Transverse colon (tissue), 4 donors: ENCODE measurements at regions not wholly inside any gene's neighbourhood (a gene's known extent, or its start where the extent isn't known, plus 50 kb on each side); places are given as distances from the start of the nearest gene placed in this dataset.

ENCODE experiments used
- DNase-seq: peaks from one replicate; pipeline ENCODE4 v3.0.0-alpha.2; 2019
- H3K27ac ChIP-seq, 4 donors: fragments of 200-600 bp; sonication (generic); 2 replicates each; pipeline ENCODE4 v1.5.1; 2016 to 2018; ENCODE audit warnings: inconsistent platforms in 4 of 4
- H3K27me3 ChIP-seq: fragments of 200-600 bp; sonication (generic); 2 replicates; pipeline ENCODE4 v1.5.1; 2017; ENCODE audit warnings: inconsistent platforms
- H3K36me3 ChIP-seq, 4 donors: fragments of 200-600 bp; sonication (generic); 2 replicates each; pipeline ENCODE4 v1.5.1; 2017 to 2019; ENCODE audit warnings: inconsistent platforms in 4 of 4
- H3K4me1 ChIP-seq, 4 donors: fragments of 200-600 bp; sonication (generic); 2 replicates each; pipeline ENCODE4 v1.5.1; 2017 to 2020; ENCODE audit warnings: inconsistent platforms in 4 of 4
- H3K4me3 ChIP-seq, 4 donors: fragments of 200-600 bp; sonication (generic); 1 replicate in 1 of 4; 2 replicates in 3 of 4; pipeline versions ENCODE4 v1.5.1 to v1.6.1; 2017 to 2019; ENCODE audit warnings: inconsistent platforms in 4 of 4
- H3K9me3 ChIP-seq, 2 donors: fragments of 200-600 bp; sonication (generic); 2 replicates each; pipeline ENCODE4 v1.5.1; 2017 to 2019; ENCODE audit warnings: inconsistent platforms in 2 of 2
- CTCF ChIP-seq, 5 experiments: fragments of 200-600 bp in 3 of 5; fragments of 450-650 bp in 2 of 5; sonication (generic) in 3 of 5; IDR thresholded peaks; 1 replicate in 2 of 5; 2 replicates in 3 of 5; pipeline ENCODE4 v1.5.1; 2016 to 2017; ENCODE audit warnings: antibody characterized with exemption in 5 of 5, inconsistent platforms in 3 of 5, mild to moderate bottlenecking in 2 of 5, moderate library complexity in 1 of 5
- EP300 ChIP-seq: sonication (generic); formaldehyde crosslinking; IDR thresholded peaks from one replicate; pipeline ENCODE4 v1.6.1; 2017; ENCODE audit warnings: antibody characterized with exemption, low read depth
- POLR2A ChIP-seq: fragments of 450-650 bp; IDR thresholded peaks from one replicate; pipeline ENCODE4 v1.6.1; 2016; ENCODE audit warnings: antibody characterized with exemption, mild to moderate bottlenecking, moderate library complexity
- POLR2AphosphoS5 ChIP-seq, 3 donors: sonication (generic); formaldehyde crosslinking; IDR thresholded peaks; one replicate each; pipeline ENCODE4 v1.6.1; 2016; ENCODE audit warnings: antibody characterized with exemption in 3 of 3
- WGBS, 2 donors: methylation state at CpG; one replicate each; pipeline ENCODE4 v1.1.5; 2018; ENCODE audit warnings: low coverage in 1 of 2; 5-methylcytosine and 5-hydroxymethylcytosine counted together
- in situ Hi-C, 4 donors: fragments of 200-750 bp; cut with MboI; loops; one replicate each; pipeline versions ENCODE4 v1.15.0 to v1.15.1; 2017; ENCODE audit warnings: low sequenced_read_pairs in 3 of 4, low pct_ligation_motif_present in 1 of 4, low pct_unique_long_range_greater_than_20kb in 1 of 4
- intact Hi-C: fragments of 100-400 bp; cut with DNase I; formaldehyde crosslinking; loops from one replicate; pipeline ENCODE4 v1.15.1; 2023; ENCODE audit warnings: low total_unique reads

DNA sequence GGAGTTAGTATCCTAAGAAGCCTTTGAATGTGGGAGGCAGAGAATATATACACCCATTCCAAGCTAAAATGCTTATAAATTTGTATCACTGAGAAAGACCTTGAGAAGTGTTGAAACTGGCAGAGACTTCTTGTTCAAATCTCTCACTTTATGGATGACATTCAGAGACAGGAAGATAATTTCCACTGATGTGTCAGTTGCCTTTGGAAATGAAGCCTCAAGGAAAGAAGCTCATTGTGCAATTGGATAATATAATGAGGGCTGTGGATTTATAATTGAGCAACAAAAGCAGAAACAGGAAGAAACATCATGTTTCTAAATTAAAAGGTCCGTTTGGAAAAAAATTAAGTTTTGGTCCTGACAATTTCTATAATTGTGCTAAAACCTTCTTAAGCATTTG lies 789.9 kb upstream of the IGFBP3 start:
- Histone ChIP-seq H3K4me3 (no peak overlapping the region), H3K4me1 (peaks cover 0 to 11% (median 5%) of the 10 kb centered on the region in 4 donors), H3K9me3 (no peaks in the 10 kb centered on the region), H3K27me3 (no peaks in the 10 kb centered on the region), H3K36me3 (no peaks in the 10 kb centered on the region), H3K27ac (no peak overlapping the region)
- no peak for DNase-seq
- TF ChIP-seq POLR2AphosphoS5 (IDR thresholded peaks at IDR 0.05) (no peak), EP300 (no peak), CTCF (IDR thresholded peaks at IDR 0.05) (no peak), POLR2A (no peak)
- intact Hi-C loops: no loop called here
- in situ Hi-C loops: no loop called here
- WGBS, 2 donors: 27 to 28% methylated on average over 1 of the region's 1 CpG

DNA sequence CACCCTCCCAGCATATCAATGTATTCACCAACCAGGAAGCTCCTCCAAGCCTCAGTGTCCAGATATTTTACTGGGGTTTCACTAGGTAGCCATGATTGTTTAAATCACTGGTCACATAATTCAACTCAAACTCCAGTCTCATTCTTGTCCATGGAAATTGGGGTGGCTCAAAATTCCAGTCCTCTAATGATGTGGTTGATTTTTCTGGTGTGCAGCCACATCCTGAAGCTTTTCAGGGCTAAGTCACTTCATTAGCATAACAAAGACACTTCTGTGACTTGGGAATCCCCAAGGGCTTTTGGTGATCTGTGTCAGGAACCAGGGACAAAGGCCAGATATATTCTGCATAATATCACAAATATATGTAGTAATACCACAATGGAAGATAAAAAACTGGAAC lies 786.9 kb upstream of the IGFBP3 start:
- intact Hi-C loops: no loop called here
- H3K36me3 ChIP-seq: no peaks in the 10 kb centered on the region
- no peaks in the 10 kb centered on the region for H3K9me3 ChIP-seq
- no peak for DNase-seq
- no peak overlapping the region for H3K27ac ChIP-seq
- no peaks in the 10 kb centered on the region for H3K27me3 ChIP-seq
- H3K4me1 ChIP-seq: no peaks in the 10 kb centered on the region
- TF ChIP-seq EP300 (no peak), CTCF (IDR thresholded peaks at IDR 0.05) (no peak), POLR2AphosphoS5 (IDR thresholded peaks at IDR 0.05) (no peak), POLR2A (no peak)
- in situ Hi-C loops: no loop called here
- no peak overlapping the region for H3K4me3 ChIP-seq

GRCh38 chr7:46705386-46706255 lies 784.5 kb upstream of the IGFBP3 start:
- WGBS, 2 donors: 56 to 67% methylated on average over 7 of the region's 7 CpGs
- in situ Hi-C loops: no loop called here
- no peak for DNase-seq
- no peaks in the 10 kb centered on the region for H3K9me3 ChIP-seq
- H3K36me3 ChIP-seq: no peaks in the 10 kb centered on the region
- TF ChIP-seq CTCF (IDR thresholded peaks at IDR 0.05) (no peak), EP300 (no peak)
- no peaks in the 10 kb centered on the region for H3K4me1 ChIP-seq
- H3K4me3 ChIP-seq: no peak overlapping the region
- intact Hi-C loops: no loop called here
- H3K27ac ChIP-seq: no peak overlapping the region
- no peaks in the 10 kb centered on the region for H3K27me3 ChIP-seq

- no peaks in the 10 kb centered on the region for H3K27me3 ChIP-seq
- no peak overlapping the region for H3K27ac ChIP-seq
- intact Hi-C loops (no loop called here), in situ Hi-C loops (no loop called here)
- no peaks in the 10 kb centered on the region for H3K36me3 ChIP-seq
- 46 to 57% methylated on average over 1 of the region's 1 CpG for WGBS, 2 donors
- H3K9me3 ChIP-seq: peaks cover 0 to 4% of the 10 kb centered on the region in 2 donors
- H3K4me3 ChIP-seq: no peak overlapping the region
- no peak for DNase-seq
- no peaks in the 10 kb centered on the region for H3K4me1 ChIP-seq
- TF ChIP-seq CTCF (IDR thresholded peaks at IDR 0.05) (no peak), POLR2AphosphoS5 (IDR thresholded peaks at IDR 0.05) (no peak), POLR2A (no peak), EP300 (no peak)
Observed at GRCh38 chr7:46696741-46697140, 775.7 kb upstream of the IGFBP3 start.
